ENCODE measurements at regions not wholly inside any gene's neighbourhood (a gene's known extent, or its start where the extent isn't known, plus 50 kb on each side); places are given as distances from the start of the nearest gene placed in this dataset.

DNA sequence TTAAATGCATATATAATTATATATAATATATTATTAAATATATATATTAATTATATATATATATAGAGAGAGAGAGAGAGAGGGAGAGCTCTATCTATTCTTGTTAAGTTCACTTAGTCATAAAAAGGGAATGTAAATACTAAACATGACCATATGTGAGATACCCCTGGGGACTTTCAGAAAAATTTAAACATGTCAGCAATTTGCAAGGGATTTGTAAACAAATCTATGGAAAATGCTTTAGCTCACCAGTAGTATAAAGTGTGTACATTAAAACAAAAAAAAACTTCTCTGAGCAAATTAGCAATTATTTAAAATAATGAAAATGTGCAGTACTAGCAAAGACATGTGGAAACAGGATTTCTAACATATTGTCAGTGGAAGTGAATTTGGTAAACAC, 1755.5 kb downstream of the PCDH19 start:
- no peak for DNase-seq

Data from stimulated activated CD4-positive, alpha-beta T cell treated with anti-CD3 and anti-CD28 coated beads, Interleukin-4, amount 100 ng/mL, for 24 hours (primary cell).